Sigmoid colon (tissue), 4 donors: ENCODE measurements at regions not wholly inside any gene's neighbourhood (a gene's known extent, or its start where the extent isn't known, plus 50 kb on each side); places are given as distances from the start of the nearest gene placed in this dataset.

Experiments used
- EP300 ChIP-seq, 4 donors: sonication (generic); formaldehyde crosslinking; IDR thresholded peaks; one replicate each; pipeline ENCODE4 v1.6.1; 2017; ENCODE audit warnings: antibody characterized with exemption in 4 of 4
- TF ChIP-seq, protein P1 (sequence below), 4 experiments: fragments of 450-650 bp in 3 of 4; fragments of 200-600 bp in 1 of 4; IDR thresholded peaks; one replicate each; pipeline ENCODE4 v1.5.1; 2016 to 2019; ENCODE audit warnings: antibody characterized with exemption in 4 of 4, mild to moderate bottlenecking in 3 of 4, moderate library complexity in 2 of 4

DNA sequence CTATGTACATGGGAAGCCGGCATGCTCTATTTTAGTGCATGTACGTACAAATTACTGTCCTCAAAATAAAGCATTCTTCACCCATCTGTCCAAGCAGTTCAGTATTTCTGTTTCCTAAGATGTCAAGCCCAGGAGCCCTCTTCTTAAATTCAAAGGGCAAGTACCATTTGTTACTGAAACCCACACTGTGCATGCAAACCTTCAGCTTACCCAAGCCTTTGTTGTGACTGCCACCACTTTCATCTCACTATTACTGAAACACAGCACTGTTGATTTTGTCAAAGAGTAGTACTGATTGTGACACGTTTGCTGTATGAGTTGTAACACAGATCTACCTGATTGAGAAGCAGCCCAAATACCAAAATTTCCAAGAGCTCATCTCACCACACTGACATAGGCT lies 390.4 kb upstream of the IZUMO3 start:
- TF ChIP-seq EP300 (IDR thresholded peaks at IDR 0.05) = no peak
- TF ChIP-seq, protein P1, sequence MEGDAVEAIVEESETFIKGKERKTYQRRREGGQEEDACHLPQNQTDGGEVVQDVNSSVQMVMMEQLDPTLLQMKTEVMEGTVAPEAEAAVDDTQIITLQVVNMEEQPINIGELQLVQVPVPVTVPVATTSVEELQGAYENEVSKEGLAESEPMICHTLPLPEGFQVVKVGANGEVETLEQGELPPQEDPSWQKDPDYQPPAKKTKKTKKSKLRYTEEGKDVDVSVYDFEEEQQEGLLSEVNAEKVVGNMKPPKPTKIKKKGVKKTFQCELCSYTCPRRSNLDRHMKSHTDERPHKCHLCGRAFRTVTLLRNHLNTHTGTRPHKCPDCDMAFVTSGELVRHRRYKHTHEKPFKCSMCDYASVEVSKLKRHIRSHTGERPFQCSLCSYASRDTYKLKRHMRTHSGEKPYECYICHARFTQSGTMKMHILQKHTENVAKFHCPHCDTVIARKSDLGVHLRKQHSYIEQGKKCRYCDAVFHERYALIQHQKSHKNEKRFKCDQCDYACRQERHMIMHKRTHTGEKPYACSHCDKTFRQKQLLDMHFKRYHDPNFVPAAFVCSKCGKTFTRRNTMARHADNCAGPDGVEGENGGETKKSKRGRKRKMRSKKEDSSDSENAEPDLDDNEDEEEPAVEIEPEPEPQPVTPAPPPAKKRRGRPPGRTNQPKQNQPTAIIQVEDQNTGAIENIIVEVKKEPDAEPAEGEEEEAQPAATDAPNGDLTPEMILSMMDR (IDR thresholded peaks at IDR 0.05) = no peak
